ENCODE measurements at regions not wholly inside any gene's neighbourhood (a gene's known extent, or its start where the extent isn't known, plus 50 kb on each side); places are given as distances from the start of the nearest gene placed in this dataset.

DNA sequence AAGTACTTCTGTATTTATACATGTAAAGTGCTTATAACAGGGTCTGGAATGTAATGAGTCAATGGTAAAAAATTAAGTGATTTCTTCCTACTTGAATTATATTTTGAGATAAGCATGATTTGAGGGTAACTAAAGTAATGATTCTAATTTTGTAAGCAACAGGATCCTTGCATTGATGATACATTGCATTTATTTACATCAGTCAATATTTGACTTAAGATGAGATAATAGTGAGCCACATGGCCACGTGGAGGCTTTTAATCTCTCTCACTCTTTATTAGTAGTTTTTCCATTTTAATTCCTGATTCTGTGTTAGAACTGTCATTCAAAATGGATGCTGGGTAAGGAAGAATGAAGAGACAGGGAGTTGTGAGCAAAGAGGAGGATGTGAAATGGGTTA lies 298.1 kb upstream of the PRICKLE1 start:
- TF ChIP-seq, protein P1, sequence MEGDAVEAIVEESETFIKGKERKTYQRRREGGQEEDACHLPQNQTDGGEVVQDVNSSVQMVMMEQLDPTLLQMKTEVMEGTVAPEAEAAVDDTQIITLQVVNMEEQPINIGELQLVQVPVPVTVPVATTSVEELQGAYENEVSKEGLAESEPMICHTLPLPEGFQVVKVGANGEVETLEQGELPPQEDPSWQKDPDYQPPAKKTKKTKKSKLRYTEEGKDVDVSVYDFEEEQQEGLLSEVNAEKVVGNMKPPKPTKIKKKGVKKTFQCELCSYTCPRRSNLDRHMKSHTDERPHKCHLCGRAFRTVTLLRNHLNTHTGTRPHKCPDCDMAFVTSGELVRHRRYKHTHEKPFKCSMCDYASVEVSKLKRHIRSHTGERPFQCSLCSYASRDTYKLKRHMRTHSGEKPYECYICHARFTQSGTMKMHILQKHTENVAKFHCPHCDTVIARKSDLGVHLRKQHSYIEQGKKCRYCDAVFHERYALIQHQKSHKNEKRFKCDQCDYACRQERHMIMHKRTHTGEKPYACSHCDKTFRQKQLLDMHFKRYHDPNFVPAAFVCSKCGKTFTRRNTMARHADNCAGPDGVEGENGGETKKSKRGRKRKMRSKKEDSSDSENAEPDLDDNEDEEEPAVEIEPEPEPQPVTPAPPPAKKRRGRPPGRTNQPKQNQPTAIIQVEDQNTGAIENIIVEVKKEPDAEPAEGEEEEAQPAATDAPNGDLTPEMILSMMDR (IDR thresholded peaks at IDR 0.05), result no peak
- no peak for TF ChIP-seq POLR2A (IDR thresholded peaks at IDR 0.05)

Data from Peyer's patch (tissue), 4 donors.